ENCODE measurements at regions not wholly inside any gene's neighbourhood (a gene's known extent, or its start where the extent isn't known, plus 50 kb on each side); places are given as distances from the start of the nearest gene placed in this dataset.

DNA sequence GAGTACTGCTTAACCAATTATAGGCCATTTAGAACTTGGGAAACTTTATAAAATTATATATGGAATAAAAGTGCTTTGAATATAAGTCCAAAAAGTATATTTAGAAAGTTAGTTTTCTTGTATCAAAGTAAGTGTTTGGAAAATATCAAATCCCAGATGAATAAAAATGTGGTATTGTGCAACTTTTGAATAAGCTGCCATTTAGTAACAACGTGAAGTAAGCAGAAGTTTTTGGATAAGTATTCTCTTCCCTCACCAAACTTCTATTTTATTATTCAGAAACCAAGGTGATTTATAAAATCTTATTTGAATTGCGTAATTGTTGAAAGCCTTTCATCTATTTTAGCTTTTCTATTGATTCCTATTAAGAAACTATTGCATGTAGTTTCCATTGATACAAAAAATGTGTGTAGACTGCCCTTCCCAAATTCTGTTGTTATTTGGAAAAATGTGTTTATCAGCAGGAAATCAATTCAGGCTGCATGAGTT lies 806.2 kb downstream of the NSUN3 start:
- no peak for TF ChIP-seq CTCF (IDR thresholded peaks at IDR 0.05)
- Histone ChIP-seq H3K27ac (no peak overlapping the region), H3K4me3 (no peak overlapping the region)
- DNase-seq (ENCODE audit: low spot score): no peak

DNA sequence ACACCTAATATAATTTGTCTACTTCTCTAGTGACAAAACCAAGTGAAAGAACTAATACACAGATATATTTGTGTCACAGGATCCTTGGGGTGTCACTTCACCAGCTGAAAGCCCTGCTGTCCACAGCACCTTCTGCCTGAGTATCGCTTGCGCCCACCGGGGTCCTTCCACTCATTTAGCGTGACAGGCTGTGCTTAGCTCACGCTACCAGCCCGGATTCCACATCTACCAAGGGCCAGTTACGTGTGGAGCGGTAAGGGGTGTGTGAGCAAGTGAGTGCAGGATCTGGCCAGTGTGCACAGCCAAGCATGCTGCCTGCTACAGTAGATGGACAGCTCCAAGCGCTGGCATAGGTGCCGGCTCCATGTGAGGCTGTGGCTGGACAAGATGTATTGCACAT lies 810.9 kb downstream of the NSUN3 start:
- no peak for DNase-seq (ENCODE audit: low spot score)
- H3K27ac ChIP-seq: no peak overlapping the region
- no peak for TF ChIP-seq CTCF (IDR thresholded peaks at IDR 0.05)
- no peak overlapping the region for H3K4me3 ChIP-seq

- Histone ChIP-seq H3K4me3 (no peak overlapping the region), H3K27ac (no peak overlapping the region)
- TF ChIP-seq CTCF (IDR thresholded peaks at IDR 0.05): no peak
- no peak for DNase-seq (ENCODE audit: low spot score)
Measured at GRCh38 chr3:94875149-94875548, 812.3 kb downstream of the NSUN3 start.

- DNase-seq (ENCODE audit: low spot score): no peak
- no peak overlapping the region for H3K27ac ChIP-seq
- no peak for TF ChIP-seq CTCF (IDR thresholded peaks at IDR 0.05)
- H3K4me3 ChIP-seq: no peak overlapping the region
Measured at GRCh38 chr3:94887065-94887464, 824.2 kb downstream of the NSUN3 start.

DNA sequence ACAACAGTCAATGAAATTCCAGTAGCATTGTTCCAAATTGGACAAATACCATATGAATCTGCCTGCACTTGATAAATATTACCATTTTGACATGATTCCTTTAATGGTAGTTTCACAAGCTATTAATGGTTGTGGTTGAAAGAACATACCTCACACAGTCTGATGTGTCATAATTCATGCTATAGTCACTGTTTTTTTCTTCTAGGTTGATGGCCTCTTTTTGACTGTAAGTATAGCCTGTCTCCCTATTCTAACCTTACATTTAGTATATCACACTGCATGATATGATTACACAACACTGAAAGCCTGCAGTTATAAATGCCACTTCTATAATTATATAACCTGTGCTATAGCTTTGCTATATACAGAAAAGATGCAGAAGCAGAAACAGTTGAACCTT lies 834.1 kb downstream of the NSUN3 start:
- no peak for TF ChIP-seq CTCF (IDR thresholded peaks at IDR 0.05)
- no peak for DNase-seq (ENCODE audit: low spot score)

GRCh38 chr3:94904156-94904674 lies 841.4 kb downstream of the NSUN3 start:
- Histone ChIP-seq H3K27ac (no peak overlapping the region), H3K4me3 (no peak overlapping the region)
- TF ChIP-seq CTCF (IDR thresholded peaks at IDR 0.05): no peak
- no peak for DNase-seq (ENCODE audit: low spot score)

More for the DNA sequence above, 834.1 kb downstream of the NSUN3 start:
- Histone ChIP-seq H3K27ac (no peak overlapping the region), H3K4me3 (no peak overlapping the region)

DNA sequence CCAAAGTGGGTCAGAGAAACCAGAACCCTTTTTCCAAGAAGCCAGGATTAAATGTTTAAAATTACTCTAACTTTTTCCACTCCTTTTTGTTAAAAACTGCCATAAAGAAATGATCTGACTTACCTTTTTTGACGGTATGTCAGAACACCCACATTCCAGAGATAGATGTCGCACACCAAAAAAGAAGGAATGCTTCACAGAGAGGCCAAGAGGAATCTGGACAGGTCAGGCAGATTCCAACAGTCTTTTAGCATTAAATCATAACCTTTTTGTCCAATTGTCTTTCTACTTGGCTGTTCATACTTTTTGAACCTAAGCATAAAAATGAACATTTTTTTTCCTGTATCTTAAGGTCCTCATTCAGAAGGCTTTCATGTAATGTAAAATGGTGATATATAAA lies 846.9 kb downstream of the NSUN3 start:
- TF ChIP-seq CTCF (IDR thresholded peaks at IDR 0.05): no peak
- no peak for DNase-seq (ENCODE audit: low spot score)
- no peak overlapping the region for H3K27ac ChIP-seq

More for the DNA sequence above, 846.9 kb downstream of the NSUN3 start:
- no peak overlapping the region for H3K4me3 ChIP-seq

Measured in coronary artery (tissue), 2 donors.